HepG2 (cell line): ENCODE measurements at regions not wholly inside any gene's neighbourhood (a gene's known extent, or its start where the extent isn't known, plus 50 kb on each side); places are given as distances from the start of the nearest gene placed in this dataset.

Experiments used
- EEA1 ChIP-seq: sonication (generic); formaldehyde crosslinking; IDR thresholded peaks from 2 replicates; pipeline ENCODE4 v1.5.1; 2020; ENCODE audit warnings: mild to moderate bottlenecking, missing genetic modification reagents, borderline replicate concordance
- EED ChIP-seq: sonication (generic); formaldehyde crosslinking; IDR thresholded peaks from 2 replicates; pipeline ENCODE4 v1.5.0; 2020; ENCODE audit warnings: mild to moderate bottlenecking, missing genetic modification reagents
- GPN1 ChIP-seq: sonication (generic); formaldehyde crosslinking; IDR thresholded peaks from 2 replicates; pipeline ENCODE4 v1.5.1; 2020; ENCODE audit warnings: missing genetic modification reagents, borderline replicate concordance
- HDAC1 ChIP-seq: sonication (generic); formaldehyde crosslinking; IDR thresholded peaks from 2 replicates; pipeline ENCODE4 v1.5.1; 2020; ENCODE audit warnings: mild to moderate bottlenecking, missing genetic modification reagents
- HINFP ChIP-seq: sonication (generic); formaldehyde crosslinking; IDR thresholded peaks from 2 replicates; pipeline ENCODE4 v1.4.0; 2020; ENCODE audit warnings: low read depth, mild to moderate bottlenecking, missing genetic modification reagents
- KAT2B ChIP-seq: fragments of 150-350 bp; IDR thresholded peaks from 2 replicates; pipeline ENCODE4 v1.6.1; 2014; ENCODE audit warnings: low read depth, low read length, borderline replicate concordance
- MED1 ChIP-seq: sonication (generic); formaldehyde crosslinking; IDR thresholded peaks from 2 replicates; pipeline ENCODE4 v1.4.0; 2020; ENCODE audit warnings: missing genetic modification reagents
- MLX ChIP-seq: IDR thresholded peaks from 2 replicates; pipeline ENCODE4 v1.6.1; 2016
- MLXIP ChIP-seq: sonication (generic); formaldehyde crosslinking; IDR thresholded peaks from 2 replicates; pipeline ENCODE4 v1.9.0; 2021; ENCODE audit warnings: missing genetic modification reagents, borderline replicate concordance
- MXI1 ChIP-seq: IDR thresholded peaks from 3 replicates; pipeline ENCODE4 v1.6.1; 2012; ENCODE audit warnings: low read depth, low read length, inconsistent platforms, borderline replicate concordance
- NFYB ChIP-seq: sonication (generic); formaldehyde crosslinking; IDR thresholded peaks from 2 replicates; pipeline ENCODE4 v1.4.0; 2020; ENCODE audit warnings: missing genetic modification reagents
- NR2F6 ChIP-seq, 2 experiments: IDR thresholded peaks; 2 replicates each; pipeline ENCODE4 v1.6.1; 2016; ENCODE audit warnings: antibody characterized with exemption in 1 of 2, mild to moderate bottlenecking in 1 of 2
- RARA ChIP-seq: IDR thresholded peaks from 2 replicates; pipeline ENCODE4 v1.6.1; 2016; ENCODE audit warnings: missing genetic modification reagents, missing compliant biosample characterization
- THRA ChIP-seq: sonication (generic); formaldehyde crosslinking; IDR thresholded peaks from 2 replicates; pipeline ENCODE4 v1.4.0; 2020; ENCODE audit warnings: missing genetic modification reagents, borderline replicate concordance
- THYN1 ChIP-seq: sonication (generic); formaldehyde crosslinking; IDR thresholded peaks from 2 replicates; pipeline ENCODE4 v1.8.1; 2023; ENCODE audit warnings: low read depth, mild to moderate bottlenecking, moderate library complexity, missing genetic modification reagents, borderline replicate concordance
- TIGD3 ChIP-seq: sonication (generic); formaldehyde crosslinking; IDR thresholded peaks from 2 replicates; pipeline ENCODE4 v1.5.1; 2020; ENCODE audit warnings: mild to moderate bottlenecking, missing genetic modification reagents, borderline replicate concordance
- YEATS4 ChIP-seq: sonication (generic); formaldehyde crosslinking; IDR thresholded peaks from 2 replicates; pipeline ENCODE4 v1.4.0; 2020; ENCODE audit warnings: missing genetic modification reagents, borderline replicate concordance
- ZMYM3 ChIP-seq: sonication (generic); formaldehyde crosslinking; IDR thresholded peaks from 2 replicates; pipeline ENCODE4 v1.5.1; 2020; ENCODE audit warnings: mild to moderate bottlenecking, missing genetic modification reagents
- ZNF160 ChIP-seq: sonication (generic); formaldehyde crosslinking; IDR thresholded peaks from 2 replicates; pipeline ENCODE4 v1.8.0; 2022; ENCODE audit warnings: mild to moderate bottlenecking, inconsistent platforms, missing genetic modification reagents
- ZNF225 ChIP-seq: sonication (generic); formaldehyde crosslinking; IDR thresholded peaks from 2 replicates; pipeline ENCODE4 v1.4.0; 2020; ENCODE audit warnings: mild to moderate bottlenecking, missing genetic modification reagents
- ZNF329 ChIP-seq: sonication (generic); formaldehyde crosslinking; IDR thresholded peaks from 2 replicates; pipeline ENCODE4 v1.9.0; 2021; ENCODE audit warnings: low read depth, mild to moderate bottlenecking, missing genetic modification reagents
- ZNF788 ChIP-seq: sonication (generic); formaldehyde crosslinking; IDR thresholded peaks from 2 replicates; pipeline ENCODE4 v1.5.0; 2020; ENCODE audit warnings: mild to moderate bottlenecking, missing genetic modification reagents, borderline replicate concordance

GRCh38 chr2:131673400-131674173, 145.9 kb downstream of the CCDC74A start (continued):
- no peak for TF ChIP-seq ZNF160
- no peak for TF ChIP-seq EED (CRISPR knock-in tag)
- no peak for TF ChIP-seq HINFP (CRISPR knock-in tag)
- no peak for TF ChIP-seq MXI1
- TF ChIP-seq ZNF225 (CRISPR knock-in tag): peak; percentile 15; the same call in 1 of the 2 replicates
- TF ChIP-seq HDAC1 (CRISPR knock-in tag): peak; percentile 62
- no peak for TF ChIP-seq NR2F6 (IDR thresholded peaks at IDR 0.05)
- TF ChIP-seq NR2F6 (CRISPR knock-in tag; IDR thresholded peaks at IDR 0.05): peak; percentile 51; the same call in 1 of the 2 replicates
- no peak for TF ChIP-seq MLXIP (CRISPR knock-in tag)
- peak; percentile 56; the same call in 1 of the 2 replicates for TF ChIP-seq YEATS4 (CRISPR knock-in tag)
- no peak for TF ChIP-seq KAT2B
- no peak for TF ChIP-seq THYN1 (CRISPR knock-in tag)
- no peak for TF ChIP-seq NFYB
- peak; percentile 91; the same call in 1 of the 2 replicates for TF ChIP-seq ZNF788 (CRISPR knock-in tag)
- peak; percentile 71; the same call in 1 of the 2 replicates for TF ChIP-seq THRA (CRISPR knock-in tag)
- TF ChIP-seq GPN1 (CRISPR knock-in tag): no peak
- 0 out of 2 replicates have a peak, but pooled peaks have one; percentile 28 for TF ChIP-seq RARA (CRISPR knock-in tag)
- TF ChIP-seq MED1: 0 out of 2 replicates have a peak, but pooled peaks have one; percentile 32
- no peak for TF ChIP-seq MLX (CRISPR knock-in tag)
- no peak for TF ChIP-seq ZMYM3 (CRISPR knock-in tag)
- 0 out of 2 replicates have a peak, but pooled peaks have one; percentile 19 for TF ChIP-seq ZNF329 (CRISPR knock-in tag)
- TF ChIP-seq EEA1 (CRISPR knock-in tag): 0 out of 2 replicates have a peak, but pooled peaks have one; percentile 41
- TF ChIP-seq TIGD3: no peak
